GM23248 (cell line): ENCODE measurements at regions not wholly inside any gene's neighbourhood (a gene's known extent, or its start where the extent isn't known, plus 50 kb on each side); places are given as distances from the start of the nearest gene placed in this dataset.

Experiments used
- DNase-seq: peaks from one replicate; pipeline ENCODE4 v3.0.0-alpha.2; 2015
- H2AFZ ChIP-seq: fragments of 200-600 bp; sonication (generic); 2 replicates; pipeline ENCODE4 v1.6.1; 2016; ENCODE audit warnings: antibody characterized with exemption
- H3F3A ChIP-seq: fragments of 200-600 bp; sonication (generic); 2 replicates; pipeline ENCODE4 v1.6.1; 2016; ENCODE audit warnings: mild to moderate bottlenecking, antibody characterized with exemption, mixed run types; ENCODE audit not compliant: insufficient read depth
- H3K27ac ChIP-seq: fragments of 200-600 bp; sonication (generic); 2 replicates; pipeline ENCODE4 v1.5.1; 2016; ENCODE audit warnings: mild to moderate bottlenecking
- H3K27me3 ChIP-seq: fragments of 200-600 bp; sonication (generic); replicated peaks from 2 replicates; pipeline ENCODE4 v1.6.1; 2016; ENCODE audit warnings: mild to moderate bottlenecking; ENCODE audit not compliant: insufficient read depth
- H3K36me3 ChIP-seq: fragments of 200-600 bp; sonication (generic); 2 replicates; pipeline ENCODE4 v1.6.1; 2016; ENCODE audit warnings: low read depth, mild to moderate bottlenecking
- H3K4me1 ChIP-seq: fragments of 200-600 bp; sonication (generic); 2 replicates; pipeline ENCODE4 v1.6.1; 2016; ENCODE audit warnings: mild to moderate bottlenecking; ENCODE audit not compliant: insufficient read depth
- H3K4me2 ChIP-seq: fragments of 200-600 bp; sonication (generic); one replicate; pipeline ENCODE4 v1.6.1; 2016; ENCODE audit warnings: mild to moderate bottlenecking; ENCODE audit not compliant: unreplicated experiment
- H3K4me3 ChIP-seq: fragments of 200-600 bp; sonication (generic); 2 replicates; pipeline ENCODE4 v1.5.1; 2016; ENCODE audit warnings: mild to moderate bottlenecking
- H3K79me2 ChIP-seq: fragments of 200-600 bp; sonication (generic); 2 replicates; pipeline ENCODE4 v1.6.1; 2016; ENCODE audit warnings: mild to moderate bottlenecking; ENCODE audit not compliant: insufficient read depth
- H3K9ac ChIP-seq: fragments of 200-600 bp; sonication (generic); 2 replicates; pipeline ENCODE4 v1.6.1; 2016; ENCODE audit warnings: mild to moderate bottlenecking
- H3K9me2 ChIP-seq: fragments of 200-600 bp; sonication (generic); 2 replicates; pipeline ENCODE4 v1.6.1; 2016; ENCODE audit warnings: mixed run types, mild to moderate bottlenecking, moderate library complexity; ENCODE audit not compliant: insufficient read depth
- H3K9me3 ChIP-seq: fragments of 200-600 bp; sonication (generic); one replicate; pipeline ENCODE4 v1.6.1; 2017; ENCODE audit warnings: low read depth
- H4K20me1 ChIP-seq: fragments of 200-600 bp; sonication (generic); 2 replicates; pipeline ENCODE4 v1.6.0; 2016; ENCODE audit not compliant: insufficient read depth
- EZH2 ChIP-seq: fragments of 200-600 bp; sonication (generic); IDR thresholded peaks from 2 replicates; pipeline ENCODE4 v1.6.1; 2018; ENCODE audit warnings: antibody characterized with exemption, mild to moderate bottlenecking; ENCODE audit not compliant: insufficient read depth, poor library complexity, severe bottlenecking
- EZH2phosphoT487 ChIP-seq: fragments of 200-600 bp; sonication (generic); IDR thresholded peaks from 2 replicates; pipeline ENCODE4 v1.6.1; 2018; ENCODE audit warnings: antibody characterized with exemption, moderate library complexity, mild to moderate bottlenecking, low read depth; ENCODE audit not compliant: insufficient read depth
- WGBS, 2 experiments: methylation state at CpG; one replicate each; pipeline ENCODE4 v1.1.6; 2015 to 2017; ENCODE audit warnings: low lambda C conversion rate in 2 of 2, low coverage in 1 of 2; ENCODE audit errors: missing lambda C conversion rate in 2 of 2; 5-methylcytosine and 5-hydroxymethylcytosine counted together
- in situ Hi-C: fragments of 300-500 bp; cut with MboI; formaldehyde crosslinking; loops from 2 replicates; pipeline ENCODE4 v1.15.0; 2020

GRCh38 chr7:16271990-16272665 is 149.2 kb downstream of the CRPPA start:
- Histone ChIP-seq H3K9me3 (no peaks in the 10 kb centered on the region), H3K9me2 (no peaks in the 10 kb centered on the region), H3K4me3 (no peak overlapping the region), H2AFZ (no peak overlapping the region), H3K27ac (no peak overlapping the region), H3K4me1 (peaks cover 16% of the 10 kb centered on the region), H3K36me3 (no peaks in the 10 kb centered on the region), H3K27me3 (no peaks in the 10 kb centered on the region), H3K79me2 (no peaks in the 10 kb centered on the region), H3K4me2 (no peak overlapping the region), H4K20me1 (no peaks in the 10 kb centered on the region), H3K9ac (no peak overlapping the region), H3F3A (peaks cover 14% of the 10 kb centered on the region; the same call in 1 of the 2 replicates)
- DNase-seq = peak; percentile 55
- 19 to 24% methylated on average over 2 of the region's 2 CpGs for WGBS, 2 experiments
- TF ChIP-seq EZH2phosphoT487 (no peak), EZH2 (no peak)
- in situ Hi-C loops = no loop called here

DNA sequence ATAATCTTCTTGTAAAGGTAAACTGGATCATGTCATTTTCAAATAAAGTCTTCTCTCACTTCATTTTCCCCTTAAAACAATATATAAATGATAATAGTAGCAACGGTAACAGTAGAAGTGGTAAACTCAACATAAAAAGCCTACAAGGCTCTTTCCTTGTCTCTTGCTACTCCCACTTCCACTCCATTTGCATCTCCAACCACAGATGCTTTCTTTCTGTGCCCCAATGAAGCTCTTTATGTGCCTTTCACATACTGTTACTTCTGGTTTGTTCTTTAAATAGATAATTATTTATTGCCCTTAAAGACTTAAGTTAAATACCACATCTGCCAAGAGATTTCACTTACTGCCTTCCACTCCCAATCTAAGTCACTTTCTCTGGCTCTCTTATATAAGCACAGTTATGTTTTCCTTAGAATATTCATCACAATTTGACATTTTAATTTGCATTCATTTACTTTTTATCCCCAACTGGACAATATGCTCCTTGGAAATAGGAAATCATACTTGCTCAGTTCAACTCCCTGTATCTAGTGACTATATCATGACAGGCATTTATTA is 149.9 kb downstream of the CRPPA start:
- no peak overlapping the region for H3K9ac ChIP-seq
- peaks cover 16% of the 10 kb centered on the region for H3K4me1 ChIP-seq
- H3K4me2 ChIP-seq = no peak overlapping the region
- no peaks in the 10 kb centered on the region for H3K9me2 ChIP-seq
- 59 to 65% methylated on average over 1 of the region's 1 CpG for WGBS, 2 experiments
- no peak for TF ChIP-seq EZH2phosphoT487
- TF ChIP-seq EZH2 = no peak
- H3K4me3 ChIP-seq = no peak overlapping the region
- H3K27ac ChIP-seq = no peak overlapping the region
- peaks cover 14% of the 10 kb centered on the region; the same call in 1 of the 2 replicates for H3F3A ChIP-seq
- H3K79me2 ChIP-seq = no peaks in the 10 kb centered on the region
- in situ Hi-C loops = no loop called here
- DNase-seq = no peak
- no peak overlapping the region for H2AFZ ChIP-seq
- no peaks in the 10 kb centered on the region for H3K9me3 ChIP-seq
- no peaks in the 10 kb centered on the region for H4K20me1 ChIP-seq
- H3K27me3 ChIP-seq = no peaks in the 10 kb centered on the region
- H3K36me3 ChIP-seq = no peaks in the 10 kb centered on the region

DNA sequence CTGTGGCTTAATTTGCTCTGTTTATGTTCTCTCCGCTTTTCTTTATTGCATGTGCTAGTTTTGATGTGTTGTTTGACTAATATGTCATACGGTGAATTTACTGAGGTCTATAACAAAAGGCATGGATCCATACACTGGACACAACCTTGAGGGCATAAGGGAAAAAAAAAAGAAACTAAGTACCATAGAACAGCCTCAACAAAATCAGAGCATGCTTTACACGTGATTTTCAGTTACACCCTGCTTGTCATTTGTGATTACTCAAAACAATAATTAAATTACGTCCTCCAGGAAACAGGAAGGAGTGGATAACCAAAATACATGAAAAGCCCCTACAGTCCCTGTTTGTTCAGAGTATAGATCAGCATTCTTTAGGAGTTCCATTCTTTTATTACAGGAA is 150.5 kb downstream of the CRPPA start:
- Histone ChIP-seq H3K27me3 (no peaks in the 10 kb centered on the region), H3K4me3 (no peak overlapping the region), H3K9me2 (no peaks in the 10 kb centered on the region), H3K4me1 (peaks cover 16% of the 10 kb centered on the region), H3K9ac (no peak overlapping the region), H3K27ac (no peak overlapping the region), H3F3A (peaks cover 14% of the 10 kb centered on the region; the same call in 1 of the 2 replicates), H3K79me2 (no peaks in the 10 kb centered on the region), H4K20me1 (no peaks in the 10 kb centered on the region), H3K36me3 (no peaks in the 10 kb centered on the region), H3K4me2 (no peak overlapping the region), H3K9me3 (no peaks in the 10 kb centered on the region), H2AFZ (no peak overlapping the region)
- in situ Hi-C loops = no loop called here
- WGBS, 2 experiments = 85 to 91% methylated on average over 4 of the region's 4 CpGs
- no peak for TF ChIP-seq EZH2
- no peak for TF ChIP-seq EZH2phosphoT487
- no peak for DNase-seq

DNA sequence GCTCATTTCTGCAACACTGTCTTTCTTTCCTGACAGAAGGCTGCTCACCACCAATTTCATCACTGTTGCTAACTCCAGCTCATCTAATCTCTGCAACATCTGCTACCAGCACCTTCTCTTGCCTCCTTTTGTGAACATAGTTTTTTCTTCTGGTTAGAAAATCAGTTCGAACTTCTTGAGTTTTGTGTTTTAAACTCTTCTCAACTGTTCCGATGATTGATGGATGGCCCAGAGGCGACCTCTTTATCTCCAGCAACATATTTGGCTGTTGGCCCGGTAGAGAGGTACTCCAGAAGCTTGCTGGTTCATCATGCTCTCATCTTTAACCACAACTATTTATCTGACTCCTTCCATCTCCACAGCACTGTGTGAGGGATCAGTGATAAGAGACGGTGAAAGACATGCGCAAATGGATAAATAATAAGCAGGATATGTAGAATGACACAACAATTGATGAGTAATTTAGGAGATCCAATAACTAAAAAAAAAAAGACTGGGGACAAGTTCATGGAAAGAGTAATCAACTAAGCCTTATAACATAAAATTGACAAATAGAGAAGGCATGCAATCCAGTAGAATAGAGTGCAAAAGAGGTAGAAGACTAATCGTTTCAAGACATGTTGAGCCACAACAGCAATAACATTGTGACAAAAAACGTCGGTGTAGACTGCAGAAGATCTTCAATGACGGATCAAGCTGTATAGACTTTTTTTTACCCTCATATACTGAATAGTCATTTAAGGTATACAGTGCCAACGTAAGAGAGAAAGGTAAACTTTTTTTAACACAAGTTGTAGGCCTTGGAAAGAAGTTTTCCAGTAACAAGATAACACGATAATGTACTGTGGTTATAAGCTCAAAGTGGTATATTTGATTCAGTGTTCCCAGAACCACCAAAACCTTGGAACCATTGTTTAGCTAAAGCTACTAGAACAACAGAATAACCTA is 152.2 kb downstream of the CRPPA start:
- TF ChIP-seq EZH2 (no peak), EZH2phosphoT487 (no peak)
- peaks cover 16% of the 10 kb centered on the region for H3K4me1 ChIP-seq
- no peaks in the 10 kb centered on the region for H4K20me1 ChIP-seq
- DNase-seq = peak; percentile 48
- no peak overlapping the region for H3K9ac ChIP-seq
- H3K4me3 ChIP-seq = no peak overlapping the region
- H3K4me2 ChIP-seq = no peak overlapping the region
- no peaks in the 10 kb centered on the region for H3K9me3 ChIP-seq
- WGBS, 2 experiments = 56 to 61% methylated on average over 12 of the region's 12 CpGs
- peaks cover 14% of the 10 kb centered on the region; the same call in 1 of the 2 replicates for H3F3A ChIP-seq
- no peak overlapping the region for H3K27ac ChIP-seq
- in situ Hi-C loops = no loop called here
- no peaks in the 10 kb centered on the region for H3K36me3 ChIP-seq
- no peaks in the 10 kb centered on the region for H3K79me2 ChIP-seq
- no peaks in the 10 kb centered on the region for H3K9me2 ChIP-seq
- H3K27me3 ChIP-seq = no peaks in the 10 kb centered on the region
- no peak overlapping the region for H2AFZ ChIP-seq
